Central memory CD8-positive, alpha-beta T cell (primary cell): ENCODE measurements at regions not wholly inside any gene's neighbourhood (a gene's known extent, or its start where the extent isn't known, plus 50 kb on each side); places are given as distances from the start of the nearest gene placed in this dataset.

Experiments
- ATAC-seq: fragments of 150-1000 bp; cut with Tn5 transposase; replicated peaks from 2 replicates; pipeline ENCODE4 v1.10.0; 2022; ENCODE audit warnings: mild to moderate bottlenecking, moderate FRiP score, moderate number of reproducible peaks; ENCODE audit not compliant: poor library complexity, severe bottlenecking; ENCODE audit errors: extremely low read depth
- DNase-seq, 2 donors: peaks; one replicate each; pipeline ENCODE4 v3.0.0; 2021; ENCODE audit warnings: low spot score in 2 of 2
- H3K27ac Mint-ChIP-seq: one replicate; pipeline ENCODE4 v1.8.0; 2022; ENCODE audit warnings: low read depth, mild to moderate bottlenecking, moderate library complexity, mixed read lengths
- H3K27me3 Mint-ChIP-seq: one replicate; pipeline ENCODE4 v1.8.0; 2022; ENCODE audit warnings: mixed read lengths
- H3K36me3 Mint-ChIP-seq: one replicate; pipeline ENCODE4 v1.8.0; 2022; ENCODE audit warnings: mild to moderate bottlenecking, moderate library complexity, mixed read lengths; ENCODE audit not compliant: insufficient read depth
- H3K4me1 Mint-ChIP-seq: one replicate; pipeline ENCODE4 v1.8.0; 2022; ENCODE audit warnings: mixed read lengths
- H3K4me3 Mint-ChIP-seq: one replicate; pipeline ENCODE4 v1.8.0; 2022; ENCODE audit warnings: mild to moderate bottlenecking, moderate library complexity, mixed read lengths
- H3K9me3 Mint-ChIP-seq: one replicate; pipeline ENCODE4 v1.8.0; 2022; ENCODE audit warnings: mixed read lengths

- ATAC-seq (no peak), DNase-seq (no peak)
- Mint-ChIP-seq H3K9me3 (peaks cover 11% of the 10 kb centered on the region), H3K4me3 (no peak overlapping the region), H3K36me3 (no peaks in the 10 kb centered on the region), H3K27me3 (no peaks in the 10 kb centered on the region), H3K27ac (no peak overlapping the region), H3K4me1 (no peaks in the 10 kb centered on the region)
These were observed 490.4 kb downstream of the IRX1 start for GRCh38 chr5:4086081-4086480.

- peaks cover 11% of the 10 kb centered on the region for H3K9me3 Mint-ChIP-seq
- no peaks in the 10 kb centered on the region for H3K4me1 Mint-ChIP-seq
- no peaks in the 10 kb centered on the region for H3K27me3 Mint-ChIP-seq
- ATAC-seq (no peak), DNase-seq (no peak)
- H3K4me3 Mint-ChIP-seq: no peak overlapping the region
- H3K27ac Mint-ChIP-seq: no peak overlapping the region
- no peaks in the 10 kb centered on the region for H3K36me3 Mint-ChIP-seq
These were observed 491.5 kb downstream of the IRX1 start for GRCh38 chr5:4087110-4087509.

- Mint-ChIP-seq H3K9me3 (peaks cover 12% of the 10 kb centered on the region), H3K36me3 (no peaks in the 10 kb centered on the region), H3K4me1 (no peaks in the 10 kb centered on the region), H3K27ac (peak overlapping the region; percentile 87), H3K27me3 (no peaks in the 10 kb centered on the region), H3K4me3 (no peak overlapping the region)
- ATAC-seq (no peak), DNase-seq (no peak)
These were observed 493.5 kb downstream of the IRX1 start for GRCh38 chr5:4089087-4089486.

GRCh38 chr5:4093236-4093635 lies 497.6 kb downstream of the IRX1 start:
- no peaks in the 10 kb centered on the region for H3K4me1 Mint-ChIP-seq
- H3K27me3 Mint-ChIP-seq: no peaks in the 10 kb centered on the region
- no peak overlapping the region for H3K27ac Mint-ChIP-seq
- no peak overlapping the region for H3K4me3 Mint-ChIP-seq
- ATAC-seq (no peak), DNase-seq (no peak)
- H3K9me3 Mint-ChIP-seq: peaks cover 14% of the 10 kb centered on the region
- no peaks in the 10 kb centered on the region for H3K36me3 Mint-ChIP-seq

- peaks cover 14% of the 10 kb centered on the region for H3K9me3 Mint-ChIP-seq
- ATAC-seq (no peak), DNase-seq (no peak)
- no peaks in the 10 kb centered on the region for H3K4me1 Mint-ChIP-seq
- H3K36me3 Mint-ChIP-seq: no peaks in the 10 kb centered on the region
- H3K4me3 Mint-ChIP-seq: no peak overlapping the region
- H3K27ac Mint-ChIP-seq: no peak overlapping the region
- no peaks in the 10 kb centered on the region for H3K27me3 Mint-ChIP-seq
These were observed 498.3 kb downstream of the IRX1 start for GRCh38 chr5:4093970-4094369.

- Mint-ChIP-seq H3K27me3 (no peaks in the 10 kb centered on the region), H3K9me3 (peaks cover 13% of the 10 kb centered on the region), H3K36me3 (no peaks in the 10 kb centered on the region), H3K27ac (no peak overlapping the region), H3K4me3 (no peak overlapping the region), H3K4me1 (no peaks in the 10 kb centered on the region)
- ATAC-seq (no peak), DNase-seq (no peak)
These were observed 500.4 kb downstream of the IRX1 start for GRCh38 chr5:4095918-4096630.

GRCh38 chr5:4097199-4097598 lies 501.6 kb downstream of the IRX1 start:
- Mint-ChIP-seq H3K27ac (no peak overlapping the region), H3K4me1 (no peaks in the 10 kb centered on the region), H3K27me3 (no peaks in the 10 kb centered on the region), H3K36me3 (no peaks in the 10 kb centered on the region), H3K4me3 (no peak overlapping the region), H3K9me3 (peaks cover 13% of the 10 kb centered on the region)
- ATAC-seq: no peak
- DNase-seq: no peak

GRCh38 chr5:4098226-4098625 lies 502.6 kb downstream of the IRX1 start:
- H3K9me3 Mint-ChIP-seq: peaks cover 13% of the 10 kb centered on the region
- H3K4me3 Mint-ChIP-seq: no peak overlapping the region
- no peaks in the 10 kb centered on the region for H3K4me1 Mint-ChIP-seq
- ATAC-seq (no peak), DNase-seq (no peak)
- no peak overlapping the region for H3K27ac Mint-ChIP-seq
- H3K36me3 Mint-ChIP-seq: no peaks in the 10 kb centered on the region
- H3K27me3 Mint-ChIP-seq: no peaks in the 10 kb centered on the region

- H3K36me3 Mint-ChIP-seq: no peaks in the 10 kb centered on the region
- no peaks in the 10 kb centered on the region for H3K4me1 Mint-ChIP-seq
- no peak overlapping the region for H3K4me3 Mint-ChIP-seq
- no peak for DNase-seq
- no peak for ATAC-seq
- H3K9me3 Mint-ChIP-seq: peaks cover 9% of the 10 kb centered on the region
- no peaks in the 10 kb centered on the region for H3K27me3 Mint-ChIP-seq
- no peak overlapping the region for H3K27ac Mint-ChIP-seq
These were observed 503.8 kb downstream of the IRX1 start for GRCh38 chr5:4099386-4099785.

- no peaks in the 10 kb centered on the region for H3K4me1 Mint-ChIP-seq
- no peaks in the 10 kb centered on the region for H3K27me3 Mint-ChIP-seq
- ATAC-seq (no peak), DNase-seq (no peak)
- H3K27ac Mint-ChIP-seq: no peak overlapping the region
- no peaks in the 10 kb centered on the region for H3K36me3 Mint-ChIP-seq
- H3K4me3 Mint-ChIP-seq: no peak overlapping the region
- peaks cover 5% of the 10 kb centered on the region for H3K9me3 Mint-ChIP-seq
These were observed 505.1 kb downstream of the IRX1 start for GRCh38 chr5:4100739-4101138.

GRCh38 chr5:4101189-4101588 lies 505.6 kb downstream of the IRX1 start:
- no peak overlapping the region for H3K4me3 Mint-ChIP-seq
- DNase-seq: no peak
- H3K36me3 Mint-ChIP-seq: no peaks in the 10 kb centered on the region
- no peaks in the 10 kb centered on the region for H3K27me3 Mint-ChIP-seq
- no peak overlapping the region for H3K27ac Mint-ChIP-seq
- peaks cover 5% of the 10 kb centered on the region for H3K9me3 Mint-ChIP-seq
- no peaks in the 10 kb centered on the region for H3K4me1 Mint-ChIP-seq
- no peak for ATAC-seq

GRCh38 chr5:4104831-4105597 lies 509.4 kb downstream of the IRX1 start:
- Mint-ChIP-seq H3K4me3 (no peak overlapping the region), H3K27ac (no peak overlapping the region), H3K9me3 (peaks cover under 1% of the 10 kb centered on the region), H3K27me3 (no peaks in the 10 kb centered on the region), H3K4me1 (no peaks in the 10 kb centered on the region), H3K36me3 (no peaks in the 10 kb centered on the region)
- ATAC-seq (no peak), DNase-seq (no peak)

- Mint-ChIP-seq H3K4me1 (no peaks in the 10 kb centered on the region), H3K4me3 (no peak overlapping the region), H3K27me3 (no peaks in the 10 kb centered on the region), H3K27ac (no peak overlapping the region), H3K9me3 (no peaks in the 10 kb centered on the region), H3K36me3 (no peaks in the 10 kb centered on the region)
- DNase-seq (no peak), ATAC-seq (no peak)
These were observed 513.1 kb downstream of the IRX1 start for GRCh38 chr5:4108690-4109089.
